GM12892 (cell line): ENCODE measurements at regions not wholly inside any gene's neighbourhood (a gene's known extent, or its start where the extent isn't known, plus 50 kb on each side); places are given as distances from the start of the nearest gene placed in this dataset.

ENCODE experiments used
- POLR2A ChIP-seq: IDR thresholded peaks from 2 replicates; pipeline ENCODE4 v1.6.1; 2011; ENCODE audit warnings: low read depth, low read length, control low read depth
- POLR2AphosphoS5 ChIP-seq: IDR thresholded peaks from 2 replicates; pipeline ENCODE4 v1.6.1; 2011; ENCODE audit warnings: low read depth, low read length, control low read depth
- TAF1 ChIP-seq: IDR thresholded peaks from 2 replicates; pipeline ENCODE4 v1.6.1; 2011; ENCODE audit warnings: low read depth, mild to moderate bottlenecking, control low read depth, low read length, borderline replicate concordance

DNA sequence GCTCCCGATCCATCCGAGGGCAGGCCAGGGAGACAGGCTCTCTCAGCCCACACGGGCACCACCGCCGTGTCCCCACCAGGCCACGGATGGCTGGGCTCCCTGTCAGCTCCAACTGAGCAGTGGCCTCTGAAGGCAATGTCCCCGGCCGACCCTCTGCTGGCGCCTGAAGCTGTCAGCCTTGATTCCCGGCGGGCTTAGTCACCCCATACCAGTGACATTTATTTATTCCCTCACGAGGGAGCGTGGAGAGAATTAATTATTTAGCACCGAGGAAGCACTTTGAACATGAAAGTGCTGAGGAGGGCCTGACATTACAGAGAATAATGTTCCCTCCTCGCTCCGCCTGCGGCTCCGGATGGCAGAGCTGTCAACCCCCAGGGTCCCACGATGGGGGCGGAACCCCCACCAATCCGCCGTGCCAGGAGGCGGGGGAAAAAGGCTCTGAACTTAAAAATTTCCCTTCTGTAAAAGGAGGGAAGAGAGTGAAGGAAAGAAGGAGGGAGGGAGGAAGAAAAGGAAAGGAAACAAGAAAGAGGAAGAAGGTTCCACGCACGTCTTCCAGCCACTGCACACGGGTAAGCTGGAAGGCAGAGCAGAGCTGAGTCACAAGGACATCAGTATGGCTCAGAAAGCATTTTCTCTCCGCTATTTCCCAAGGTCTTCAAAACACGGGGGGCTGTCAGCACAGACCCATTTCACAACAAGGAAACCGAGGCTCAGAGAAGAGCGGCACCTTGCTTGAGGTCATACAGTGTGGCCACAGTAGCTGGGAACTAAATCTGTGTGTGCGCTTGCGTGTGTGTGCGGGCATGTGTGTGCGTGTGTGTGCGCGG is 108.7 kb upstream of the NCOR2 start:
- no peak for TF ChIP-seq POLR2A
- no peak for TF ChIP-seq POLR2AphosphoS5
- TF ChIP-seq TAF1, result no peak
